ENCODE measurements at regions not wholly inside any gene's neighbourhood (a gene's known extent, or its start where the extent isn't known, plus 50 kb on each side); places are given as distances from the start of the nearest gene placed in this dataset.

DNA sequence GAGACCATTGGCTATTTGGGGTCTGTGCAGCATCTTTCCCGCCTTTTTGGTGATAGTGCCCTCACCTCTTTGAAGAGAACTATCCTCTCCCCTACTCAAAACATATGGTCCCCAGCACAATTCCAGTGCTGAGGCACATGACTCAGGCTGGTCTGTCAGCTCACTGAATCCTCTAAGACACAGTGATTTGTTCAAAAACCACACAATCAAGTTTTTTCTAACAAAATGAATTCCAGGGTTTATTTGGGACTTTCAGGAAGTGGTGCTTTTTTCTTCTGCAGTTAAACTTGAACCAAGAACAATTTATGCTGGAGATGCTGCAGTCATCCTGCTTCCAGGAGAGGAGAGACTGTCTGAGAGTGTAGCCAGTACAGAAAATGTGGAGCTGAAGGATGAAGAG, 142.5 kb upstream of the LMCD1 start:
- DNase-seq (ENCODE audit: low read depth in 1 of 2, low spot score in 1 of 2): no peak
- Histone ChIP-seq H3K4me3 (replicated peaks; ENCODE audit: insufficient read depth, low read length) (no peak overlapping the region), H3K27ac (replicated peaks) (no peak overlapping the region), H3K27me3 (ENCODE audit: insufficient read depth, poor library complexity, severe bottlenecking) (no peaks in the 10 kb centered on the region)
- no peak for TF ChIP-seq POLR2AphosphoS5 (IDR thresholded peaks at IDR 0.05; ENCODE audit: low read depth)
- TF ChIP-seq, protein P1, sequence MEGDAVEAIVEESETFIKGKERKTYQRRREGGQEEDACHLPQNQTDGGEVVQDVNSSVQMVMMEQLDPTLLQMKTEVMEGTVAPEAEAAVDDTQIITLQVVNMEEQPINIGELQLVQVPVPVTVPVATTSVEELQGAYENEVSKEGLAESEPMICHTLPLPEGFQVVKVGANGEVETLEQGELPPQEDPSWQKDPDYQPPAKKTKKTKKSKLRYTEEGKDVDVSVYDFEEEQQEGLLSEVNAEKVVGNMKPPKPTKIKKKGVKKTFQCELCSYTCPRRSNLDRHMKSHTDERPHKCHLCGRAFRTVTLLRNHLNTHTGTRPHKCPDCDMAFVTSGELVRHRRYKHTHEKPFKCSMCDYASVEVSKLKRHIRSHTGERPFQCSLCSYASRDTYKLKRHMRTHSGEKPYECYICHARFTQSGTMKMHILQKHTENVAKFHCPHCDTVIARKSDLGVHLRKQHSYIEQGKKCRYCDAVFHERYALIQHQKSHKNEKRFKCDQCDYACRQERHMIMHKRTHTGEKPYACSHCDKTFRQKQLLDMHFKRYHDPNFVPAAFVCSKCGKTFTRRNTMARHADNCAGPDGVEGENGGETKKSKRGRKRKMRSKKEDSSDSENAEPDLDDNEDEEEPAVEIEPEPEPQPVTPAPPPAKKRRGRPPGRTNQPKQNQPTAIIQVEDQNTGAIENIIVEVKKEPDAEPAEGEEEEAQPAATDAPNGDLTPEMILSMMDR (IDR thresholded peaks at IDR 0.05; ENCODE audit: insufficient read depth, low read length): no peak
- TF ChIP-seq, protein P2, sequence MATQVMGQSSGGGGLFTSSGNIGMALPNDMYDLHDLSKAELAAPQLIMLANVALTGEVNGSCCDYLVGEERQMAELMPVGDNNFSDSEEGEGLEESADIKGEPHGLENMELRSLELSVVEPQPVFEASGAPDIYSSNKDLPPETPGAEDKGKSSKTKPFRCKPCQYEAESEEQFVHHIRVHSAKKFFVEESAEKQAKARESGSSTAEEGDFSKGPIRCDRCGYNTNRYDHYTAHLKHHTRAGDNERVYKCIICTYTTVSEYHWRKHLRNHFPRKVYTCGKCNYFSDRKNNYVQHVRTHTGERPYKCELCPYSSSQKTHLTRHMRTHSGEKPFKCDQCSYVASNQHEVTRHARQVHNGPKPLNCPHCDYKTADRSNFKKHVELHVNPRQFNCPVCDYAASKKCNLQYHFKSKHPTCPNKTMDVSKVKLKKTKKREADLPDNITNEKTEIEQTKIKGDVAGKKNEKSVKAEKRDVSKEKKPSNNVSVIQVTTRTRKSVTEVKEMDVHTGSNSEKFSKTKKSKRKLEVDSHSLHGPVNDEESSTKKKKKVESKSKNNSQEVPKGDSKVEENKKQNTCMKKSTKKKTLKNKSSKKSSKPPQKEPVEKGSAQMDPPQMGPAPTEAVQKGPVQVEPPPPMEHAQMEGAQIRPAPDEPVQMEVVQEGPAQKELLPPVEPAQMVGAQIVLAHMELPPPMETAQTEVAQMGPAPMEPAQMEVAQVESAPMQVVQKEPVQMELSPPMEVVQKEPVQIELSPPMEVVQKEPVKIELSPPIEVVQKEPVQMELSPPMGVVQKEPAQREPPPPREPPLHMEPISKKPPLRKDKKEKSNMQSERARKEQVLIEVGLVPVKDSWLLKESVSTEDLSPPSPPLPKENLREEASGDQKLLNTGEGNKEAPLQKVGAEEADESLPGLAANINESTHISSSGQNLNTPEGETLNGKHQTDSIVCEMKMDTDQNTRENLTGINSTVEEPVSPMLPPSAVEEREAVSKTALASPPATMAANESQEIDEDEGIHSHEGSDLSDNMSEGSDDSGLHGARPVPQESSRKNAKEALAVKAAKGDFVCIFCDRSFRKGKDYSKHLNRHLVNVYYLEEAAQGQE (IDR thresholded peaks at IDR 0.05; ENCODE audit: insufficient replicate concordance, low read depth): no peak
- no peak for TF ChIP-seq SPI1 (IDR thresholded peaks at IDR 0.05; ENCODE audit: borderline replicate concordance, low read depth)
- no peak for TF ChIP-seq GABPA (IDR thresholded peaks at IDR 0.05; ENCODE audit: low read depth)

DNA sequence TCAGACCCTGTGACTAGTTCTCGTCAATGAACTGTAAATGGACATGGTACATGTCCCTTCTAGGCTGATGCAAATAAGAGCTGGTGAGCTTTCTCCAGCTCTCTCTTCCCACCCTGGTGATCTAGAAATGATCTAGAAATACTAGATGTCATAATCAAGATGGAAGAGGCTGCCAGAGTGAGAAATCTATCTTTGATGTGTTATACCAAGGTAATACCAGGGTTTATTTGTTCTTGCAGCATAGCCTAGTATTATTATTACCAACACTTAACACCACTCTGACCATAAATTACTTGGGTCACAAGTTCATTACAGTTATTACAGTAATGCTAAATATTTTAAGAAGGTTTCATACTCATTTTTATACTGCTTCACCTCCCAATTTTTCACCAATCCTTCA, 138.4 kb upstream of the LMCD1 start:
- Histone ChIP-seq H3K27ac (replicated peaks) (no peak overlapping the region), H3K4me3 (replicated peaks; ENCODE audit: insufficient read depth, low read length) (no peak overlapping the region), H3K27me3 (ENCODE audit: insufficient read depth, poor library complexity, severe bottlenecking) (no peaks in the 10 kb centered on the region)
- no peak for DNase-seq (ENCODE audit: low read depth in 1 of 2, low spot score in 1 of 2)
- TF ChIP-seq, protein P2 (IDR thresholded peaks at IDR 0.05; ENCODE audit: insufficient replicate concordance, low read depth): no peak
- TF ChIP-seq GABPA (IDR thresholded peaks at IDR 0.05; ENCODE audit: low read depth) (no peak), SPI1 (IDR thresholded peaks at IDR 0.05; ENCODE audit: borderline replicate concordance, low read depth) (no peak), POLR2AphosphoS5 (IDR thresholded peaks at IDR 0.05; ENCODE audit: low read depth) (no peak)
- TF ChIP-seq, protein P1 (IDR thresholded peaks at IDR 0.05; ENCODE audit: insufficient read depth, low read length): no peak

DNA sequence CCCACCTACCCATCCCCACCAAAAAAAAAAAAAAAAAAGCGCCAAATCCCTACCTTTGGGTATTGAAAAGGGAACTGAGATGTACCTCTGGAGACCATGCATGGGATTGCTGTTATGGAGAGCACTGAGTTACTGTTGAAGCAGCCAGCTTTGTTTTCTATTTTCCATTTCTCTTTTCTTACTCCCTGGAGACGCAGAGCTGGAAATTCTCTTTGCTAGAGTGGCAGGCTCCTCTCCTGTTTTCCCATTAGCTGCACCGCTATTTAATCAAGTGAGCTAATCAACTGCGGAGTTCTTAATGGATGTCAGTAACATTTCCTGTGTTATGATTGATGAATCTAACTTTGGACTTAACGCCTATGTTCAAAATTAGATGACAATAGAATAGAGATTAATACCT, 136.1 kb upstream of the LMCD1 start:
- Histone ChIP-seq H3K27ac (replicated peaks) (no peak overlapping the region), H3K27me3 (ENCODE audit: insufficient read depth, poor library complexity, severe bottlenecking) (no peaks in the 10 kb centered on the region), H3K4me3 (replicated peaks; ENCODE audit: insufficient read depth, low read length) (no peak overlapping the region)
- no peak for DNase-seq (ENCODE audit: low read depth in 1 of 2, low spot score in 1 of 2)
- TF ChIP-seq GABPA (IDR thresholded peaks at IDR 0.05; ENCODE audit: low read depth) (no peak), POLR2AphosphoS5 (IDR thresholded peaks at IDR 0.05; ENCODE audit: low read depth) (no peak), SPI1 (IDR thresholded peaks at IDR 0.05; ENCODE audit: borderline replicate concordance, low read depth) (no peak)
- TF ChIP-seq, protein P2 (IDR thresholded peaks at IDR 0.05; ENCODE audit: insufficient replicate concordance, low read depth): no peak
- TF ChIP-seq, protein P1 (IDR thresholded peaks at IDR 0.05; ENCODE audit: insufficient read depth, low read length): no peak

Measured in HL-60 (cell line).